Smooth muscle cell of the brain vasculature (primary cell): ENCODE measurements at regions not wholly inside any gene's neighbourhood (a gene's known extent, or its start where the extent isn't known, plus 50 kb on each side); places are given as distances from the start of the nearest gene placed in this dataset.
"Not testable (repeated sequence)": the region's sequence is repeated elsewhere in the genome, so short reads cannot be mapped to it uniquely, and the experiment has no call there.

Experiments used
- DNase-seq: peaks from one replicate; pipeline ENCODE4 v3.0.0-alpha.2; 2012; ENCODE audit warnings: low read depth, low spot score

DNA sequence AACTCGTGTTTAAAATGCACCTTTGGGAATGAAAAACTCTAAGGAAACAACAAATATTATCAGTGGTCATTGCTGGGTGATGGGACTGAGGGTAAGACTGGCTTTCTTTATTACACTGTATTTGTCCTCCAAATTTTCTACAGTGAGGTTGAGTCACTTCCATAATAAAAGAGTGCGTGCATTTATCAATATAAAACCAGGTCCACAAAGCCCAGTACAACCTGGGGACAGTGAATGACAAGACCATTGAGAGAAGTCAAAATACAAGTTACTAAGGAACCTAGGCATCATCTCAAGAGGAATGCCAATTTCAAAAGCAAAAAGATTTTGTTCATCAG lies 76.4 kb downstream of the MAGED4 start:
- DNase-seq: no peak

DNA sequence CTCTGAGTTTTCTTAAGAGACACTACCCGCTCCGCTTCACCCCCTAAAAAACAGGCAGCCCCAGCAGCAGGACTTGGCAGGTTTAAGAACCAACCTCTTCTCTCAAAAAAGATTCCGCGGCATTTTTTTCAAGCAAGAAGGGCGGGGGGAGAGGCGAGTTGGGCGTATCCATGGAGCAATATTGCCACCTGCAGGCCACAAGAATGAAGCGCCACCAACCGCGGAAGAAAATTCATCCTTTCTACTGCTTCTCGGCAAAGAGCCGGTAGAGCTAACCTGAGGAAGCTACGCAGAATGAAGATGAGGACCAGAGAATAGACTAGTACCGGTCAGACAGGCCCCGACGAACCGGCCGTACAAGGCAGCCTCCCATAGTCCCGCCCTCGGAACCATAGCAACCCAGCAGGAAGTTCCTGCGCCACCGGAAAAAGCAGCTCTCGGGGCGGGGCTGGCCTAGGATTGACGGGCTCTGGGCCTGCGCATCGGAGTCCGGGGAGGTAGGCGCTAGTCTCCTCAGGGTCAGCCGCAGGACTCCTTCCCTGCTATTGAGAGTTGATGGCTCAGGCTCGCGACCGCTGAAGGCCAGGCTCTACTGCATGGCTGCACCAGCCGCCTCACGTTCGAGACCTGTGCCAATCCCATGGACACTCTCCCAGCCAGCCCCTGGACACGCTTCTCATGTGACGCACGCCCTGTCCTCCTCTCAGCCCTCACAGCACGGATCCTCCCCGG lies 76.9 kb downstream of the MAGED4 start:
- DNase-seq: peak; percentile 68

DNA sequence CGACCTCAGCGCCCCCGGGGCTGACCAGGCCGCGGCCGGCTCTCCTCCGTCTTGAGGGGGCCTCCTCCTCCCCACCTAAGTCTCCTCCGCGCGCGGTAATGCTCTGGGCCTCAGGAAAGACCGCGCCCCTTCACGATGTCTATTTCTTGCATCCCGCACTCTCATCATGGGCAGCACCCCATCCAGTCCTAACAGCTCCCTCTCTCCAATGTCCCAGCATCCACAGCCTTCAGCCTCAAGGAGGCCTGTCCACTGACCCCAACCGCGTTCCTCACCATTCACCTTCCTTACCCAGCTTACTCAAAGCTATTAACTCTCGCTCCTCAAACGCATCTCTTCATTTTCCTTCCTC lies 77.5 kb downstream of the MAGED4 start:
- no peak for DNase-seq

DNA sequence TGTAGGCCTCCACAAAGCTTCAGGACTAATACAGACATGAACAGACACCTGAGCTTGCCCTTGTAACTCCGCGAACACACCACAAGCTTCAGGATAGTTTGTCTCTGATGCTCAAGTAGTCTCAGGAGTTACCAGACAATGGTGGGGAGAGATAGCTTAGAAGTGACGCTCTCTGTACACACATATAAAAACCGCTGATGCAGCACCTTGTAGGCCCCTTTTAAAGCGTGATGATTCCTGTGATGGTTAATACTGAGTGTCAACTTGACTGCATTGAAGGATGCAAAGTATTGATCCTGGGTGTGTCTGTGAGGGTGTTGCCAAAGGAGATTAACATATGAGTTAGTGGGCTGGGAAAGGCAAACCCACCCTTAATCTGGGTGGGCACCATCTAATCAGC lies 78.7 kb downstream of the MAGED4 start:
- DNase-seq: no peak

DNA sequence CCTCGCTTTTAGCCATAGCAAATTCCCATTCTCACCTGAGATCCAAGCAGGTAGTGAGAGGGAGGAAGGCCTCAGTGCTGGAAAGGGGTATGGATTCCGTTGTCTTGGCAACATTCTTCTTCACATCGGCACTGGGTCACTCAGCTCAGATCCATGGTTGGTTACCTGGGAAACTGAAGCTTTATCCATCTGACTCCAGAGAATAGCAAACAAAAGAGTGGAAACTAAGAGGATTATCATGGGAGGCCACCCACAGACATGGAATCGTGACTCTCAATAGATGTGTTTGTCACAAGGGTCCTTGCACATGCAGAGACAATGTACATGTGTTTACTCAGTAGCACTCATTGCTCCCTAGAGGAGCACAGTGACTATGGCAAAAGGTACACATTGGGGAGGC lies 81.0 kb downstream of the MAGED4 start:
- DNase-seq: no peak

DNA sequence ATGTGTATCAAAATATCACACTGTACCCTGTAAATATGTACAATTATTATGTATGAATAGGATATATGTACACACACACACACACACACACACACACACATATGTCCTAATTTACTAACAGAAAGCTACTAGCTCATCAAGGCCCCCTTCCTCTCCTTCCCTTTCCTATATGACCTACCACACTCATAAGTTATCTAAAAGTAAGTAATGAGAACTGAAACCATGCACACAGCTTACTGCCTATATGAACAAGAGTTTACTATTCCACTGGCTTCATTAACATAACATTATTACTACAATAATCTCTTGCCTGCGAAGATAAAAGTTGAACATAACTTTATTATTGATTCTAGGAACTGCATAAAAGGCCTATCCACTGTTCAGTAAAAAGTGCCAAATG lies 83.8 kb downstream of the MAGED4 start:
- not testable (repeated sequence) for DNase-seq

DNA sequence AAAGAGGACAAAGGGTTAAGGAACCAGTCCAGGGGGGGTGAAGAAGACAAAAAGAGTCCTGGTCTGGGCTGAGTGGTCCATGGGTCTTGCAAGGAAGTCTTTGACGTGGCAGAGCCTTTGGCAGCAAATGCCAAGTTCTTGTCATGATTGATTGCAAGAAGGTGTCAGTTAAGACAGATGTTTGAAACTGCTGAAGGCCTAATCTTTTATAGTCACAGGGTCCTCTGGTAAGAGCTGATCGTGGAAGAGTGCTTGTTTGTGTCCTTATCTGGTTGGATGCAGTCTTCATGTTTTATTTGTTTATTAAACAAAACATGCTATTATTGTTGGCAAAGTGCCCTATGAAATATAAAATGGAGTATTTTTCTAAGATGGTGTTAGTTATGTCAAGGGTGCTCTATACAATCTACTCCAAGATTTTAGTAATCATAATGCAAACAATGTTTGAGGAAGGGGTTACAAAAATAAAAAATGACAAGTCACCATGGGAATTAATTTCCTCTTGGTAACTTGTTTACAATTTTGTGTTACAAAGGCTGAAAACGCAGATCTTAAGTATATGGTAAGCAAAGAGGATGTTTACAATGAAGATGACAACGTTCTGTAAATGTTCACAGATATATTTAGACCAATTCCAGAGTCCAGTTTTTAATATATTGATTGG lies 85.9 kb downstream of the MAGED4 start:
- no peak for DNase-seq

DNA sequence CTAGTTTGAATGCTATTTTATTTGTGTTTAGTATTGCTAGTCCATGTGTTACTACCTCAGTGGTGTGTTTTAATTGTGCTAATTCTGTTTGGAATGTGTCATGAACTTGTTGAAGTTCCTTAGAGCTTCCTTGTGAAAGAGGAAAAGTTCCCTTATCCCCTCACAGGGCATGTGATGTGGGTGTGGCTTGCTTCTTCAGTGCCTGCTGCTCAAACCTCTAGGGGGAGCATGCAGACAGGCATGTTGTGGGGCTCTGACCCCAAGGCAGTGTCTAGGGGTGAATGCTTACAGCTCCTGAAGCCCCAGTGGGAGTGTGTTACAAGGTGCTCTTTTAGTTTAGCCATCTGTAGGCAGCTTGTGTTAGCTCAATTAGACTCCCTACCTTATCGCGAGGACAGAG lies 86.5 kb downstream of the MAGED4 start:
- no peak for DNase-seq

DNA sequence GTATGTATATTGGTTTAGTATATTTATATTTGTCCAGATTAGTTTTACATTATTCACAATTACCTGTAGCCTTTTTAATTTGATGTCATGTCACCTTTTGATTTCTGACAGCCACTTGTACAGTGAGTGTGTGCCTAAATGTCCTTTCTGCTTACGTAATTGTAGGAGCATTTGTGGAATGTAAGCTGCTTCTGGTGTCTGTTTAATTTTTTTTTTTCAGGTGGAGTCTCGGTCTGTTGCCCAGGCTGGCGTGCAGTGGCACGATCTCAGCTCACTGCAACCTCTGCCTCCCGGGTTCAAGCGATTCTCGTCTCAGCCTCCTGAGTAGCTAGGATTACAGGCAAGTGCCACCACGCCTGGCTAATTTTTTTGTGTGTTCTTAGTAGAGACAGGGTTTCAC lies 91.2 kb upstream of the XAGE2 start:
- no peak for DNase-seq

DNA sequence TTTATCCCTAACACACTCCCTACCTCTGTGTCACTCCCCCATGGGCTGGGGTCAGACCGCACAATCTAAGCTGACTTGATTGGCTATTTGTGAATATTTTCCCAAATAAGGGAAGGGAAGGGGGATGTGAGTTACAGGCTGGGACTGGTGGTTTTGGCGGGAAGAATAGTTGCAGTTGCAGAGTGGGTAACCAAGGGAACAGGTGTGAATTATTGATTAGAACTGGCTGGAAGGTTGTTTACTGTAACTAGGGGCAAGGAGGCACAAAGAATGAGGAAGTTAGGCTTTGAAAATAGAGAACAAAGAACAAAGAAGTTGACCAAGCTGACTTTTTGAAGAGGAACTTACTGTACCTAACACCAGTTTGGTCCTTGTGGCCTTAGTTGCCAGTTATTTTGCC lies 88.0 kb upstream of the XAGE2 start:
- DNase-seq: no peak

DNA sequence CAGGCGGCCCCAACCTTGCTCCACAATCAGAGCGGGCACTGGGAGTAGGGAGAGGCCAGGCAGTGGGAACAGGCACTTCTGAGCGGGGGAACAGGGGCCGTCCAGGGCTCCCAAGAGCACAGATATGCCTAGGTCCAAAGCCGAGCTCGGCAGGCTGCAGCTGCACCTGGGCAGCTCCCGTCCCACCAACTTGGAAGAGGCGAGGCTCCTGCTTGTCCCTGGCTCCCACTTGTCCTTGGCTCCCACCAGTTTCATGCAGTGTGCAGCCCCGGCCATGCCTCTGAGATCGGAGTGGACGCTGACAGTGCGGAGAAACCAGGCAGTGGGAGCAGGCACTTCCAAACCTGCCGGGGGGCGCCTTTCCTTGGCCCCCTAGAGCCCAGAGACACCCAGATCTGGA lies 84.0 kb upstream of the XAGE2 start:
- DNase-seq: no peak

DNA sequence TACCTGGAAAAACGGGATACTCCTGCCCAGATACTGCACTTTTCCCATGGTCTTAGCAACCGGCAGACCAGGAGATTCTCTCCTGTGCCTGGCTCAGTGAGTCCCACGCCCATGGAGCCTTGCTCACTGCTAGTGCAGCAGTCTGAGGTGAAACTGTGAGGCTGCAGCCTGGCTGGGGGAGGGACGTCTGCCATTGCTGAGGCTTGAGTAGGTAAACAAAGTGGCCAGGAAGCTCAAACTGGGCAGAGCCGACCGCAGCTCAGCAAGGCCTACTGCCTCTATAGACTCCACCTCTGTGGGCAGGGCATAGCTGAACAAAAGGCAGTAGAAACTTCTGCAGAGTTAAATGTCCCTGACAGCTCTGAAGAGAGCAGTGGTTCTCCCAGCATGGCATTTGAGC lies 69.9 kb upstream of the XAGE2 start:
- DNase-seq: not testable (repeated sequence)

DNA sequence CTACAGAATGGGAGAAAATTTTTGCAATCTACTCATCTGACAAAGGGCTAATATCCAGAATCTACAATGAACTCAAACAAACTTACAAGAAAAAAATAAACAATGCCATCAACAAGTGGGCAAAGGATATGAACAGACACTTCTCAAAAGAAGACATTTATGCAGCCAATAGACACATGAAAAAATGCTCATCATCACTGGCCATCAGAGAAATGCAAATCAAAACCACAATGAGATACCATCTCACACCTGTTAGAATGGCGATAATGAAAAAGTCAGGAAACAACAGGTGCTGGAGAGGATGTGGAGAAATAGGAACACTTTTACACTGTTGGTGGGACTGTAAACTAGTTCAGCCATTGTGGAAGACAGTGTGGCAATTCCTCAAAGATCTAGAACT lies 60.3 kb upstream of the XAGE2 start:
- not testable (repeated sequence) for DNase-seq
